HL-60 (cell line): ENCODE measurements at regions not wholly inside any gene's neighbourhood (a gene's known extent, or its start where the extent isn't known, plus 50 kb on each side); places are given as distances from the start of the nearest gene placed in this dataset.

Experiments used
- DNase-seq, 2 experiments: peaks; one replicate each; pipeline ENCODE4 v3.0.0-alpha.2; 2010 to 2020; ENCODE audit warnings: low read depth in 1 of 2, low spot score in 1 of 2
- H3K27ac ChIP-seq: fragments of 250-450 bp; sonication (Bioruptor Pico); replicated peaks from 2 replicates; pipeline ENCODE4 v1.5.1; 2020; ENCODE audit warnings: mild to moderate bottlenecking, moderate library complexity
- H3K27me3 ChIP-seq: fragments of 250-450 bp; sonication (Bioruptor Pico); 2 replicates; pipeline ENCODE4 v1.5.1; 2021; ENCODE audit warnings: mild to moderate bottlenecking, moderate library complexity; ENCODE audit not compliant: insufficient read depth, poor library complexity, severe bottlenecking
- H3K4me3 ChIP-seq: replicated peaks from 2 replicates; pipeline ENCODE4 v1.5.1; 2011; ENCODE audit warnings: mild to moderate bottlenecking, control low read depth, low read length; ENCODE audit not compliant: insufficient read depth
- GABPA ChIP-seq: IDR thresholded peaks from 2 replicates; pipeline ENCODE4 v1.6.1; 2012; ENCODE audit warnings: low read depth
- POLR2AphosphoS5 ChIP-seq: IDR thresholded peaks from 2 replicates; pipeline ENCODE4 v1.6.1; 2012; ENCODE audit warnings: low read depth
- REST ChIP-seq: IDR thresholded peaks from 2 replicates; pipeline ENCODE4 v1.6.1; 2012; ENCODE audit warnings: low read depth; ENCODE audit not compliant: insufficient replicate concordance
- SPI1 ChIP-seq: IDR thresholded peaks from 2 replicates; pipeline ENCODE4 v1.6.1; 2012; ENCODE audit warnings: low read depth, mild to moderate bottlenecking, borderline replicate concordance
- TF ChIP-seq, protein P1 (sequence below): IDR thresholded peaks from one replicate; pipeline ENCODE4 v1.5.1; 2011; ENCODE audit warnings: low read length, control low read depth, inconsistent platforms; ENCODE audit not compliant: insufficient read depth

- Histone ChIP-seq H3K4me3 (no peak overlapping the region), H3K27me3 (no peaks in the 10 kb centered on the region), H3K27ac (no peak overlapping the region)
- no peak for DNase-seq
- no peak for TF ChIP-seq GABPA
- no peak for TF ChIP-seq REST
- TF ChIP-seq, protein P1, sequence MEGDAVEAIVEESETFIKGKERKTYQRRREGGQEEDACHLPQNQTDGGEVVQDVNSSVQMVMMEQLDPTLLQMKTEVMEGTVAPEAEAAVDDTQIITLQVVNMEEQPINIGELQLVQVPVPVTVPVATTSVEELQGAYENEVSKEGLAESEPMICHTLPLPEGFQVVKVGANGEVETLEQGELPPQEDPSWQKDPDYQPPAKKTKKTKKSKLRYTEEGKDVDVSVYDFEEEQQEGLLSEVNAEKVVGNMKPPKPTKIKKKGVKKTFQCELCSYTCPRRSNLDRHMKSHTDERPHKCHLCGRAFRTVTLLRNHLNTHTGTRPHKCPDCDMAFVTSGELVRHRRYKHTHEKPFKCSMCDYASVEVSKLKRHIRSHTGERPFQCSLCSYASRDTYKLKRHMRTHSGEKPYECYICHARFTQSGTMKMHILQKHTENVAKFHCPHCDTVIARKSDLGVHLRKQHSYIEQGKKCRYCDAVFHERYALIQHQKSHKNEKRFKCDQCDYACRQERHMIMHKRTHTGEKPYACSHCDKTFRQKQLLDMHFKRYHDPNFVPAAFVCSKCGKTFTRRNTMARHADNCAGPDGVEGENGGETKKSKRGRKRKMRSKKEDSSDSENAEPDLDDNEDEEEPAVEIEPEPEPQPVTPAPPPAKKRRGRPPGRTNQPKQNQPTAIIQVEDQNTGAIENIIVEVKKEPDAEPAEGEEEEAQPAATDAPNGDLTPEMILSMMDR = no peak
- no peak for TF ChIP-seq SPI1
- no peak for TF ChIP-seq POLR2AphosphoS5
Measured at GRCh38 chr2:82317012-82317411, 2012.5 kb upstream of the LRRTM1 start.

DNA sequence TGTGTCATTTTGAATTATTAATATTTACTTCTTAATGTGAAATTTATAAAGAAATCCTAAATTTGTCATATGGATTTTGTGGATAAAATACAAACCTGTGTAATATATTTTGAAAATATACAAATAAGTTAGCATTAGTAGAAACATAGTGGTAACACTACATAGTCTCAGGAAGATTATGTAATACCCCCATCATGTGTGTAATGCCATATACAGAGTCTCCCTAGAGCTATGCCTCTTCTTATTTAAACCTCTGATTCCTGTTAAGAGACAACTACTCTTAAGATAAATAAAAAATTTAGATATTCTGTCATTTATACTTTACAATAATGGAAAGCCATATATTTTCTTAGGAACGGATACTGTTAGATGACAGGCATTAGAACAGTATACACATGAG, 2012.0 kb upstream of the LRRTM1 start:
- Histone ChIP-seq H3K27me3 (no peaks in the 10 kb centered on the region), H3K4me3 (no peak overlapping the region), H3K27ac (no peak overlapping the region)
- TF ChIP-seq REST (no peak), SPI1 (no peak), GABPA (no peak), POLR2AphosphoS5 (no peak)
- TF ChIP-seq, protein P1 = no peak
- no peak for DNase-seq

DNA sequence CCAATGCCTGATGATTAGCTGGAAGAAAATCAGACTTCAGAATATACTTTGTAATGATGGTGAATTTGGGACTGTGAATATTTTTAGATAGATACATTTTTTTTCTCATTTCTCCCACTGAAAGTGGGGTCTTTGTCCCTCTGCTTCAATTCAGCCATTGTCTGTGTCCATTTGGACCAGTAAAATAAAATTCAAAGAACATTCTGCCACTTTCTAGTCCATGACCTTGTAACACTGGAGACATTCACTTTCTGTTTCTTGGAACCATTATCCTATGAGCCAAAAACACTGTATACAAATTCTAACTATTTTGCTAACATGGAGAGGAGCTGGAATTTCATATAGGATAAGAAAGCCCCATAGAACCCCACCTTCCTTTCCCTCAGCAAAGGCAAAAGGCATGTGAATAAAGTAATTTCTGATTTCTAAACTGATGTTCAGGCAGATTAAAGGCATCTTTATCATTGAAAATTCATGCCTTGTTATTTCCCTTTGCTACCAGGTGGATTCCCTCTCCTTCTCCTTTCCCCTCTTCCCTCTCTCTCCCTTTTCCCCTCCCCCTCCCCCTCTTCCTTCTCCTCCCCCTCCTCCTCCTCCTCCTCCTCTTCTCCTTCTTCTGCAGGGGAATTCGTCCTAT, 2010.4 kb upstream of the LRRTM1 start:
- no peak for TF ChIP-seq GABPA
- no peak for TF ChIP-seq POLR2AphosphoS5
- TF ChIP-seq SPI1 = no peak
- TF ChIP-seq REST = no peak
- no peak for DNase-seq
- Histone ChIP-seq H3K27me3 (no peaks in the 10 kb centered on the region), H3K4me3 (no peak overlapping the region), H3K27ac (no peak overlapping the region)
